ENCODE measurements at regions not wholly inside any gene's neighbourhood (a gene's known extent, or its start where the extent isn't known, plus 50 kb on each side); places are given as distances from the start of the nearest gene placed in this dataset.
"Not testable (repeated sequence)": the region's sequence is repeated elsewhere in the genome, so short reads cannot be mapped to it uniquely, and the experiment has no call there.

GRCh38 chr18:59848002-59848401 is 51.8 kb upstream of the PMAIP1 start:
- TF ChIP-seq, protein P1, sequence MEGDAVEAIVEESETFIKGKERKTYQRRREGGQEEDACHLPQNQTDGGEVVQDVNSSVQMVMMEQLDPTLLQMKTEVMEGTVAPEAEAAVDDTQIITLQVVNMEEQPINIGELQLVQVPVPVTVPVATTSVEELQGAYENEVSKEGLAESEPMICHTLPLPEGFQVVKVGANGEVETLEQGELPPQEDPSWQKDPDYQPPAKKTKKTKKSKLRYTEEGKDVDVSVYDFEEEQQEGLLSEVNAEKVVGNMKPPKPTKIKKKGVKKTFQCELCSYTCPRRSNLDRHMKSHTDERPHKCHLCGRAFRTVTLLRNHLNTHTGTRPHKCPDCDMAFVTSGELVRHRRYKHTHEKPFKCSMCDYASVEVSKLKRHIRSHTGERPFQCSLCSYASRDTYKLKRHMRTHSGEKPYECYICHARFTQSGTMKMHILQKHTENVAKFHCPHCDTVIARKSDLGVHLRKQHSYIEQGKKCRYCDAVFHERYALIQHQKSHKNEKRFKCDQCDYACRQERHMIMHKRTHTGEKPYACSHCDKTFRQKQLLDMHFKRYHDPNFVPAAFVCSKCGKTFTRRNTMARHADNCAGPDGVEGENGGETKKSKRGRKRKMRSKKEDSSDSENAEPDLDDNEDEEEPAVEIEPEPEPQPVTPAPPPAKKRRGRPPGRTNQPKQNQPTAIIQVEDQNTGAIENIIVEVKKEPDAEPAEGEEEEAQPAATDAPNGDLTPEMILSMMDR (IDR thresholded peaks at IDR 0.05; ENCODE audit: borderline replicate concordance, insufficient read depth, low read depth, low read length): no peak
- no peak overlapping the region for H3K4me3 ChIP-seq (ENCODE audit: low read depth, low read length)

DNA sequence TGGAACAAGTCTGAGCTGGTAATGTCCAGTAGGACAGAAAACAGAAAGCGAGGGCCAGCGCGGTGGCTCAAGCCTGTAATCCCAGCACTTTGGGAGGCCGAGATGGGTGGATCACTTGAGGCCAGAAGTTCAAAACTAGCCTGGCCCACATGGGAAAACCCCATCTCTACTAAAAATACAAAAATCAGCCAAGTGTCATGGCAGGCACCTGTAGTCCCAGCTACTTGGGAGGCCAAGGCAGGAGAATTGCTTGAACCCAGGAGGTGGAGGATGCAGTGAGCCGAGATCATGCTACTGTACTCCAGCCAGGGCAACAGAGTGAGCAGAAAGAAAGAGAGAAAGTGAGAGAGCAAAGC is 52.3 kb upstream of the PMAIP1 start:
- H3K4me3 ChIP-seq (ENCODE audit: low read depth, low read length): not testable (repeated sequence)

DNA sequence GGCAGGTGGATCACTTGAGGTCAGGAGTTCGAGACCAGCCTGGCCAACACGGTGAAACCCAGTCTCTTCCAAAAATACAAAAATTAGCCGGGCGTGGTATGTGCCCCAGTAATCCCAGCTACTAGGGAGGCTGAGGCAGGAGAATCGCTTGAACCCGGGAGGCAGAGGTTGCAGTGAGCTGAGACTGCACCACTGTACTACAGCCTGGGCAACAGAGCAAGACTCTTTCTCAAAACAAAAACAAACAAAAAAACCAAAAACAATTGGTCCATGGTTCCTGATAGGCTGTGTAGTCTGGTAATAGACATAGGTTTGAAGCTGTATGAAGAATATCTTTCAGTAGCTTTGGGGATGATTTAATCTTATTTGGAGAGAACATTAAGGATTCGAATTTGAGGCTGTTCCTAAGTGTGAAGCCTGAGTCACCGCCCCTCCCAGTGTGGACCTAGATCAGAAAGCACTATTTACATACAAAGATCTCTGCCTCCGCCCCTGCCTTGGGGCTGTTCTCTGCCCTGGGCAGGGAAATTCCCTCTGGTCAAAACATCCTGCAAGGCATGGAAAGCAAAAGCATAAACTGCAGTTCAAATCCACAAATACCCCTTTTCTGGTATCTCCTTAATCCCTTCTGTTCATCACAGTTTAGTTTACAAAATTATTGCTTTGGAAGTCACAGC is 52.8 kb upstream of the PMAIP1 start:
- TF ChIP-seq, protein P1 (IDR thresholded peaks at IDR 0.05; ENCODE audit: borderline replicate concordance, insufficient read depth, low read depth, low read length): no peak
- no peak overlapping the region for H3K4me3 ChIP-seq (ENCODE audit: low read depth, low read length)

GRCh38 chr18:59842947-59843346 is 56.8 kb upstream of the PMAIP1 start:
- no peak overlapping the region for H3K4me3 ChIP-seq (ENCODE audit: low read depth, low read length)
- TF ChIP-seq, protein P1 (IDR thresholded peaks at IDR 0.05; ENCODE audit: borderline replicate concordance, insufficient read depth, low read depth, low read length): no peak

- TF ChIP-seq, protein P1 (IDR thresholded peaks at IDR 0.05; ENCODE audit: borderline replicate concordance, insufficient read depth, low read depth, low read length): no peak
These were observed 59.7 kb upstream of the PMAIP1 start for GRCh38 chr18:59839931-59840685.

DNA sequence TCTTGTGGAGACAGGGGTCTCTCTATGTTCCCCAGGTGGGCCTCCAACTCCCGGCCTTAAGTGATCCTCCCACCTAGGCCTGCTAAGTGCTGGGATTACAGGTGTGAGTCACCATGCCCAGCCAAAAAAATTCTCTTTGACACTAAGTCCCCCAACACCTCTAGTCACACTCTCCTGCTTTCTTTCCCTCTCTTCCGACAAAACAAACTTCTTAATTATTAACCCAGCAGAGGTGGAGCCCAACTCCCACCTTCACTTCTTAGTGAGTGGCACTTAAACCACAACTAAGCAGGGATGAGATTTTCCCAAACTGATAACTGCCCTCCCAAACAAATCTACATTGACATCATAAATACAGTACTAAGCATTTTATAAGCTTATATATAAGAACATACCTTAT is 60.5 kb upstream of the PMAIP1 start:
- TF ChIP-seq, protein P1 (IDR thresholded peaks at IDR 0.05; ENCODE audit: borderline replicate concordance, insufficient read depth, low read depth, low read length): no peak
- no peak overlapping the region for H3K4me3 ChIP-seq (ENCODE audit: low read depth, low read length)

More at GRCh38 chr18:59839931-59840685, 59.7 kb upstream of the PMAIP1 start:
- no peak overlapping the region for H3K4me3 ChIP-seq (ENCODE audit: low read depth, low read length)

DNA sequence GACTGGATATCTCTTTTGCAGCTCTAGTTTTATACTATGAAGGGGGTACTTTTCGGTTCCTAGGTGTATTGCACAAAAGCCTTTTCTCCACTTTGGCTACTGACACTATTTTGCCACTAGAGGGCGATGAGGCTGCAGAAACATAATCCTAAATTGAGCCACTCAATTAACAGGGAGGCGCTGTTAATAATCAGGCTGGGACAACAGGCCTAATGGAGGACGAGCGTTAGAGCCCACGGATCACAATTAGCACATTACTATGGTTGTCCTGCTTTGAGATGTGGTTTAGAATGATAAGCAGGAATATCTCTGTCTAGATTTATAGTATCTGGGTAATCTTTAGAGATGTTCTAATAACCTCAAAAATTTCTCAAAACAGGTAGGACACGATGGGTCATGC is 62.2 kb upstream of the PMAIP1 start:
- TF ChIP-seq, protein P1 (IDR thresholded peaks at IDR 0.05; ENCODE audit: borderline replicate concordance, insufficient read depth, low read depth, low read length): peak; percentile 68
- no peak overlapping the region for H3K4me3 ChIP-seq (ENCODE audit: low read depth, low read length)

Data from GM12875 (cell line).